HG03066 (cell line): ENCODE measurements at regions not wholly inside any gene's neighbourhood (a gene's known extent, or its start where the extent isn't known, plus 50 kb on each side); places are given as distances from the start of the nearest gene placed in this dataset.

ENCODE experiments used
- ATAC-seq: cut with Tn5 transposase; IDR thresholded peaks from one replicate; pipeline ENCODE4 v1.9.1; 2021; ENCODE audit warnings: low read depth; ENCODE audit not compliant: unreplicated experiment

DNA sequence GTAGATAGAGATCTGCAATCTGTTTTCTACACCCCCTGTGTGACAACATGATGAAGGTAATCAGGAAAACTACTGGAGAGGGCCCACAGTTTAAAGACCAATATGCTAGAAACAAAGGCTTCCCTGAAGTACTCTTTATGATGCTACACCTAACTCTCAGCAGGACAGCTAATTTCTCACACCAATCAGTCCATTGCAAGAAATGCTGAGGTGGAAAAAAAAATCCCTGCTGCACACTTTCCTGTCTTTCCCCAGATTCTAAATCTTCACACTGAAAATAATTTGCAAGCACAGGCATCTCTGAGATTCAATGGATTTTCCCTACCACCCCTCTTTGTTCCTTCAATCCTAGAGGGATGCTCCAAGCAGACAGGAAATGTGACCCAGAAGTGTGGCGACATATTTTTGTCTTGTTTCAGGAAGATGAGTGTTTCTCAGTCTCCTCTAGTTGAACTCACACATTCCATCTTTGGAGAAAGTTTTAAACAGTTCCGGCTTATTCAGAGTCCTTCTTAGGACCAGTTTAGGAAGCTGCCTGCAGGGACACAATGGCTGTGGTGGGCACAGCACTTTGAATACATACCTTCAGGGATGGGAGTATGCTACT lies 671.6 kb downstream of the DIAPH3 start:
- ATAC-seq, result no peak

DNA sequence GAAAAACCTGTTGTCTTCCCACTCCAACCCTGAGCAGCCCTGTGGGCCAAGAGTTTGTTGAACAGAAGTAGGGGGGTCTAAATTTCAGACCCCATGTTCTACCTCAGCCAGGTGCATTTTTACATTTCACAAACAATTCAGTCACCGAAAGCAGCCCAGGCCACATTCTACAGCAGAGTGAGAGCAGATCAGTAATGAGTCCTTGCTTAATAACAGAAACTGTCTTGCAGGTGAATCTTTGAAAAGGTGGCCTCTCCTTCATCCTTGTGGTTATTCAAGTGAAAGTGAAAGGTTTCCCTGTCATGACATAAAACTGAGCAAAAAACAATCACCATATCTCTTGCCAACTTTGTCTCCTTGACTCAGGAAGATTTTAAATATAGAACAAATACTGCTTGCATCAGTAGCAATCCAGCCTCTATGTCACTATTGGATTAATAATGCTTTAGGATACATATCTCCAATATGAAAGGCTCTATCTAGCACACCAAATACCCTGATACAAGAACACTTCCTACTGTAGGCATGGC lies 670.2 kb downstream of the DIAPH3 start:
- ATAC-seq, result no peak

DNA sequence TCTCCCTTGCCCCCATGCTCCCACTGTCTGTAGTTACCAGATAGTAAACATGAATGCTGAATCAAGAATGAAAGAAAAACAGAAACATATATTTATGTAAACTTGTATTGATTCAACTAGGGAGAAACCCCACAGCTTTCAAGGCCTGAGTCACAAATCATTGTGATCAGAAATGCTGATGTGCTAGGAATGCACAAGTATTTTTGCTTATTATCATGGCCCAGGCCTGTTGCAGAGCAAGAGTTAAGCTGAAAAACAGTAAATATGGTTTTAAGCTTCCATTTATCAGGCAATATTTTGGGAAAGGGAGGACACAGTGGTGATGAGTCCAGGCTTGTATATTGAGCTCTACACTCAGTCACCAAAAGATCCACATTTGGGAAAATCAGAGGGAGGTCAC lies 669.6 kb downstream of the DIAPH3 start:
- no peak for ATAC-seq

DNA sequence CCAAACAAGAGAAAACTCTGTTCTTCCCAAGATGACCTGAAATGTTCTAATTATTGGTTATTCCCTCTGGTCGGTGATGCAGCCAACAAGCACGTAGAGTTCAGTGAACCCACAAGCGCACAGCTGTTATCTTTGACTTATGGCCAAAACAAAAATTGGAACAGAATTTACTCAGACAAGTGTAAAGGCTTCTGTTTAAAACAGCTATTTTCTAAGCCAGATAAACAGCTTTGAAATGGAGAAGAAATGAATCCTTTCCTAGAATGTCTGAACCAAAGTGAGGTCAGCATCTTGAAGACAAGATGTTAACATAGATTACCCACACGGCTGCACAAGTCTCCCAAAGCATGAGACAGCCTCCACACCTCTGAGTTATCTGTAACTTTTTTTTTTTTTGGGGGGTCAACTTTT lies 669.2 kb downstream of the DIAPH3 start:
- ATAC-seq, result no peak

DNA sequence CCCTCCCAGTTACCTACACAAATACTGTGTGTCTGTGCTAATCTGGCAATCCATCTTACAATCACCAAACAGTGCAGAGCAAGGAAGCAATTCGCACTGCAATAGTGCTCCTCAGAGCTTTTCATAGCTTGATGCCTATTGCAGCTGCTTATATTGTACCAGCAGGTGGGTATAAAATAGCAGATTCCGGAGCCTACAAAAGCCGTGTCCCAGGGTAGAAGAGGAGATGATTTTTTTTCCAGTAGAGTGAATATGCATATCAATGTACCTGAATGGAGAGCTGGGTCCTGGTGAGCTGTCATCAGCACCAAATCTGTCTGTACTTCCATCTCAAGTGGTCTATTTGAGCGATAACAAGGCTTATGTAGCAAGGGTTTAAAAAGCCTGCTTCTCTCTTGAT lies 668.4 kb downstream of the DIAPH3 start:
- ATAC-seq, result no peak

DNA sequence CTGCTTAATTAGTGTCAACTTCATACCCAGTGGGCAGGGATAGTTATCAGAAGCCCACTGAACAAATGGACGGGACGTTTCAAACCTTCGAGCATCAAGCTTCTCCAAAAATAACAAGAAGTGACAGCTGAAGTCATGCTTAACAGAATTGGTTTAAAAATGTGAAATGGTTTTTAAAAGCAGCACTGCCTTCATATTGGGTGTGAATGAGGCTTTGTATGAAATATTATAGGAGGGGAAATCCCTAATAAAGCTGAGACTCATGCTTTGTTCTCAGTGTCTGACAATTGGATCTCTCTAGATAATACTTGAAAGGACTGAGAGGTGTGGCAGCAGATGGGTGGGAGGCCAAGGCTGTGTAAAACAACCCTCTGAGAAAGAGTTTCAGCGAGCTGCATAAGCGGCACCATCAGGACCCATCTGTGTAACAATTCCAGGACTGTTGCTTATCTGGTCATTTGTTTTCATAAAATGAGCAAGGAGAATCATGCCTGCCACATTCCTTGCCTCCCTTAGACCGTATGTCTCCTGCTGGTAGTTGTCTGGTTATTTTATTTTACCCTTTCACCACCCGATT lies 667.7 kb downstream of the DIAPH3 start:
- ATAC-seq, result no peak

DNA sequence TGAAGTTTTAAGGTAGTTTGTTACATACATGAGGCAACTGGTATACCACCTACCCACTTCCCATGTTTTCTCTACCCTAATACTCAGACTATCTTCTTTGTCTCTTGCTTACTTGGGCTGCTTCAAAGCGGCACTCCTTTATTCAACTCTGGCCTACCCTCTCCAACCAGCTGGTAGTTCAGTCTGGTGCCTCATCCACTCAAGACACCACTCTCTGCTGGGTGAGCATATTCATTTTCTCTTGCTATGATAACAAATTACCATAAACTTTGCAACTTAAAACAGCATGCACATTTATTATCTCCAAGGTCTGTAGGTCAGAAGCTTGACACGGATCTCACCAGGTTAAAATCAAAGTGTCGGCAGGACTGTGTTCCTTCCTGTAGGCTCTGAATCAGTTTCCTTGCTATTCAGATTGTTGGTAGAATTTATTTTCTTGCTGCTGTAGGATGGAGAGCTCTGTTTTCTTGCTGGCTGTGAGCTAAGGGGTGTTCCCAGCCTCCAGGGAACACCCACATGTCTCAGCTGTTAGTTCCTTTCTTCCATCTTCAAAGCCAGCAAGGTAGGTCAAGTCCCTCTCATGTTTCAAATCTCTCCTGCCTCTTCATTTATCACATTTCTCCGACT lies 666.0 kb downstream of the DIAPH3 start:
- no peak for ATAC-seq

DNA sequence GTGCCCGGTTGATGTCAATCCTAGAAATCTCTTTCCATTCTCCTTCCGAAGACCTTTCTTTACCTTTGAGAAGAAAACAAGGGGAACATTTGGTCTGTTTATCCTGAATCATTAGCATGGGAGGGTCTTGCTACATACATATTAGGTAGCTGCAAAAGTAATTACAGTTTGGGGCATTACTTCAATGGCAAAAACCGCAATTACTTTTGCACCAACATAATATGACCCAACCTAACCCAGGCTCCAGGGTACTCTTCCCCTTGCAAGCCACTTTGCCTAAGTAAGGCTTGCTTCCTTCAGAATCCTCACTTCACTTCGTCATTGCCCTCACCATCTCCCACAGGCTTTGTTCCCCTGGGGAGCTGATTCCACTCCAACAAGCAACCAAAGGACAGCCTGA lies 662.7 kb downstream of the DIAPH3 start:
- ATAC-seq, result no peak

DNA sequence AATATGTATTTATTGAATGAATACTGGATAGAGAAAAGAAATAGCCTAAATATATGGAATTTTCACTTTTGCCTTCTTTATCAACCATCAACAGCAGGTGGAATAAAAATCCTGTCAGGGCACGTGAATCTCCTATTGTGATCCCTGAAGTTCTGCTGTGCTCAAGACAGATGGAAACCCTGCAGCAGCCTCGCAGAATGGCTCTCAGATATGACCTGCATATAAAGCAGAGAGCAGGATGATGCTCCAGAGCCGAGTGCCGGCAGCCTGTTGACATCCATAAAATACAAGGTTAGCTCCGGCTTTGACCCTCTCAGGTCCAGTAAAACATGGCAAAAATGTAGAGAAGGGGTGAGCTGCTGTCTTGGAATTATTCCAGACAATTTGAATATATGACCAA lies 659.3 kb downstream of the DIAPH3 start:
- ATAC-seq, result no peak

DNA sequence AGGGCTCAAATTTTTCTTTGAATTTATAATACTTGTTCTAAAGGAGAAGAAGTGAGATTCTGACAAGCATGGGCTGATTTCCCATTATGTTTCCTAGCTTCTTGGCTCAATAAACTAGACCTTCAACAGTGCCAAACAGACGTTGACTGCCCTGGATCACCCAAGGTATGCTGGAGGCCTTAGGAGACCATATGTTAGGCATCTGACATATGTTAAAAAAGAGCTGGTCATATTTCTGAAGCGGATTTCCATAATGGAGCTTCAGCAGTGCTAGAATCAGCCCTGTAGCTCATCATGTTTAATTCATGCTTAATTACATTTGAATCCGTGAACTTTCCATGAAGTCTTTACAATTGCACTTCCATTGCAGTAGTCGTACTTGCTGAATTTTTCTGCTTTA lies 653.3 kb downstream of the DIAPH3 start:
- no peak for ATAC-seq

DNA sequence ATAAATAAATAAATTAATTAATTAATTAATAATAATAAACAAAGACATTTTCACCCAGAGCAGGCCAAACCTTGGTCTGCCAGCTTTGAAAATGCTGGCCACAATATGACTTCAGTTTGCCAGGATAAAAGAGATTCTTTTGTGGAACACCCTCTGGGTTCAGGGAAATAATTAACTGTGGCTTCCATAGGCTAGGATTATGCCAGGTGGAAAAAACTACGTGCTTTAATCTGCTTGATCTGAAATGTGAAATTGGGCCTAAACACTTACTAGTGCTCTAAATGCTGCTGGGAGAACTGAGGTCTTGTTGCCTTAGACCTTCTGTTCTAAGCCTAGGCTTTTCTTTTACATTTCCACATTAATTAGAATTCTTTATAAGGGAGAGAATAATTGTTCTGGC lies 650.0 kb downstream of the DIAPH3 start:
- no peak for ATAC-seq

DNA sequence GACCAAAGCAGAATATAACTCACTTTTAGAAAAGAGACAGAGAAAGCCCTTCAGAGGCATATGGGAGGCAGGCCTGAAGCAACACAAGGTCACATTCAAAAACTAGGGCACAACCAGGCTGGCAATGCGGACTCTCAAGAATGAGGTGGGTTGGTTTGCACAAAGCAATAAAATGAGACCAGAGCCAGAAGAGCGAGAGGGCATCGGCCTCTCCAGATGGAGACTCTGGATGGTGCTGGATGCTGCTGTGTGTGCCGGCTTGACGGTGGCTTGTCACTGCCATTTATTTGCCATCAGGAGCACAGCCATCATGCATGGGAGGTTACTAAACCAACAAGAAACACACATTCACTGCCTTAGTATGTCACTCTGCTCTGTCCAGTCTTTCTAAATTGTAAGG lies 649.4 kb downstream of the DIAPH3 start:
- no peak for ATAC-seq

DNA sequence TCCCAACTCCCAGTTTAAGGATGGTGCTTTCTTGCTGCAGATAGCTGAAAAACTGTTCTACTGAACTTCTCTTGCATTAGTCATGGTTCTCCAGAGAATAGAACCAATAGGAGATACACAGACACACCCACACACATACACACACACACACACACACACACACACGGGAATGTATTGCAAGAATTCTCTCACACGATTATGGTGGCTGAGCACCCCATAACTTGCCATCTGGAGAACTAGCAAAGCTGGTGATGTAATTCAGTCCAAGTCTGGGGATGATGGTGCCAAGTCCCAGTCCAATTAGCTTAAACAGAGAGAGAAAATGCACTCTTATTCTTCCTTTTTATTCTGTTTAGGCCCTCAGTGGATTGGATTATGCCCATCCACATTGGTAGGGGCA lies 643.9 kb downstream of the DIAPH3 start:
- no peak for ATAC-seq

DNA sequence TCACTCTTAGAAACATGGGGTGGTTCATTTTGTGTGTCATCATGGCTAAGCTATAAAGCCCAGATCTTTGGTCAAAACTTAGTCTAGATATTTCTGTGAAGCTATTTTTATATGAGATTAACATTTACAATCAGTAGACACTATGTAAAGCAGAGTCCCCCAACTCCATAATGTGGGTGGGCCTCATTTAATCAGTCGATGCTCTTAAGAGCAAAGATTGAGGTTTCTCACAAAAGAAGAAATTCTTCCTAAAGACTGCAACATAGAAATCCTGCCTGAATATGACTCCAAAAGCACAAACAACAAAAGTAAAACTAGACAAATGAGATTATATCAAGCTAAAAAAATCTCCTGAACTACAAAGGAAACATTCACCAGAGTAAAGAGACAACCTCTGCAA lies 642.2 kb downstream of the DIAPH3 start:
- ATAC-seq, result no peak

DNA sequence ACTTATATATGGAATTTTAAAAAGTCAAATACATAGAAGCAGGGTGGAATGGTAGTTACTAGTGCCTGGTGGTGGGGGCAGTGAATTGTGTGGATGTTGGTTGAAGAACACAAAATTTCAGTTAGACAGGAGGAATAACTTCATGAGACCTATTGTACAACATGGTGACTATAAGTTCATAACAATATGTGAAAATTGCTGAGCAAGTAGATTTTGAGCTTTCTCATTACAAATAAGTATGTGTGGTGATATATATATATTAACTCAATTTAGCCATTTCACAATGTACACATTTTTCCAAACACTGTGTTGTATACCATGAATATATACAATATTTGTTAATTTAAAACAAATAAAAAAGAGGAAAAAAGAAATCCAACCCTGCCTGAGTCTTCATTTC lies 641.1 kb downstream of the DIAPH3 start:
- ATAC-seq, result no peak

DNA sequence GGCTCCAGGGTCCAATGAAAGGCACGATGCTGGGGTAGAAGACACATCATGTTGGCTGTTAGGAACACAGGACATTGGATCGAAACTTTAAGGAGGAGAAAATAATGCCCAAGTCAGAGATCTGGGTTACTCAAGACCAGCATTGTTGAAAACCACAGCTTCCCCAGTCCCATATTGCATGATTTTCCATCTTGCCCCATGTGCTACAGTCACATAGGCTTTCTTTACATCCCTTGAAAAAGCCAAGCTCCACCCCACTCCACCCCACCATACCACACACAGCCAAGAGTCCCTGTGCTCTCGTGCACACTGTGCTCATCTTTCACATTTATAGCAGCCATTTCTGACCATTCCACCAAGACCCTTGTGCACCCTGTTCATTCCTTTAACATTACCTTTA lies 636.2 kb downstream of the DIAPH3 start:
- ATAC-seq, result no peak

DNA sequence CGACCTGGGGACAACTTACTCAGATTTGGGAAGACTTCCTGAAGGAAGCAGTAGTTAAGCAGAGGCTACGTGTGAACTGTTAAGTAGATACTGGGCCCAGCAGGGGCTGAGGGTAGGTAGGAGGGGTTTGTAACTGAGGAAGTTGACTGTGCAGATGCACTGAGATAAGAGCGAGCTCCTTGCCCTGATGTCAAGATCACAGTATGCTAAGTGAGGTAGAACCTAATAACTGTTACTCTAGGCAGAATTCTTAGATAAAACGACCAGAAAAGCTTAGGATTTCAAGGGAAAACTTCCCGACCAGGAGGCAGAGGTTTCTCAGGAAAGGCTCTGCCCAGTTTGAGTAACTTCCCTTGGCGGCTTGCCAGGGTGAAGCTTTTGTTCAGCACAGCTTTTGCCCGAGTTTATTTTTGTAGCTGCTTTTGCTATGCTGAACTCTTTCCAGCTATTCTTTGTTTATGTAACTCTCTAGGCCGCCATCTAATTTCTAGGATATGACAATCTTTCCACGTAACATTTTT lies 632.1 kb downstream of the DIAPH3 start:
- no peak for ATAC-seq

DNA sequence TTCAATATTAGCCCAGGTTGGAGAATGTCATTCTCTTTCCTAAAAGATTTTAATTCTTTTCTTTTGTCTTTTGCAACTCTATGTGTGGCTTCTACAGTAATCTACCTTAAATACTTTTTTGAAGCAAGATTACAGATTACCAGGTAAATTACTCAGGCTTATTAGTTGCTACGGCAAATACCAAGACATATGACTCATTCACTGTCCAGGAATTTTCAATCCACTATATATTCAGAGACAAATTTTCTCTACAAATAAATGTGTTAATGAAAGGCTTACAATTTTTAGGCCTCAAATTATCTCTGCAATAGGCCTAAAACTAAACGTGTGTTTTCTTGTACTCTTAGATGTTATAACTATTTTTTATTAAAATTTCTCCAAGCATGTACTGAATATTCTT lies 631.3 kb downstream of the DIAPH3 start:
- ATAC-seq, result no peak

DNA sequence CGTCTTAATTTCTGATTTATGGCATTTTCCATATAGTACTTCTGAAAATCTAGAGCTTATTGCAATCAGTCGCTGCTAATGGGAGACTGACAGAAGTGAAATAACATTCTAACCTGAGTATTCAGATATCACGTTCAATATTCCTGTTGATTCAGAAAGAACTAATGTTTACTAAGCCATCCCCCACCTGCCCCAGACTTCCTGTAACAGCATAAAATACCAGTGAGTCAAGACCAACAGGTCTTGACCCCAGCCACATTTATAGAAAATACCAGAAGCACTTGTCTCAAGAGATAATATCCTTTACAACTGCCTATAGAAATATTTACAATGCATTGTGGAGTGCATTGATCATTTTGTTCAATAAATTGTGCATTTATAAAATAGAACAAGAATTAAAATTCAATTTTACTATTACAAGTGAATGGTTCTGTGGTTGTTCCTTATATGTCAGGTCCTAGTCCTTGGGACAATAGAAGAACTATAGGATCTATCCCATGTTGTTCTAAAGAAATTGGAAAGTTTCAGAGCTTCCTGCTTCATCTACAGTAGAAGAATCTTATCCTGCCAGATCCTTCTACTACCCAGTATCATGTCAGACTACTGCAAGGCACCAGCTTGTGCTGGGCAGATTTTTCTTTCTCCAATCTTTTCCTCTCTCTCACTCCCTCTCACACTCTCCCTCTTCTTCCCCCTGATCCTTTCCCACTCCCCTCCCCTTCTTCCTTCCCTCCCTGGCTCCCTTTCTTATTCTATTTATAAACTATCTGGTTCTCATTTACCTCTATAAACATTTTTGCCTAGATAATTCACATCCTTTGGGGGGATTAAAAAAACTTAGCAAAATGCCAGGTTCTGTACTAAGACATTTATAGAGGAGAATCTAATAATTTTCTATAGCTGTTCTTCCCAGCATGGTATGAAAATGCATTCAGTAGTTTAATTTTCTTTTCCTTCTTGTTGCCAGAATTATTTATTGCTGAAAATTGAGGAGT lies 629.9 kb downstream of the DIAPH3 start:
- ATAC-seq, result no peak

DNA sequence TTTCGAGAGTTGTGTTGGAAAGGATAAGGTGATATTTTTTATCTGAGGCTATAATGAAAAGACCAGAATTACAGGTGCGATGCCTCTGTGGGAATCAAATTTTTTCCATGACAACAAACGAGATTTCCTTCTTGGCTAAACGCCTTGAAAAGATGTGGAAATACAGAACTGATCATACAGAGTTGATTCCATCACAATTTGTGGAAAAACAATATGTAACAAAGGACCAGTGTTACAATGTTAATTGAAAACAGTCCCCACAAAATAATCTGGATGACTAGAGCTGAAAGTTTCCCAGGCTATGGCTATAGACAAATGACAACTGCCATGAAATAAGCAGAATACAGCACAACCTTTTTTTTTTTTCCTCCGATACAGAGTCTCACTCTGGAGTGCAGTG lies 628.9 kb downstream of the DIAPH3 start:
- ATAC-seq, result no peak

DNA sequence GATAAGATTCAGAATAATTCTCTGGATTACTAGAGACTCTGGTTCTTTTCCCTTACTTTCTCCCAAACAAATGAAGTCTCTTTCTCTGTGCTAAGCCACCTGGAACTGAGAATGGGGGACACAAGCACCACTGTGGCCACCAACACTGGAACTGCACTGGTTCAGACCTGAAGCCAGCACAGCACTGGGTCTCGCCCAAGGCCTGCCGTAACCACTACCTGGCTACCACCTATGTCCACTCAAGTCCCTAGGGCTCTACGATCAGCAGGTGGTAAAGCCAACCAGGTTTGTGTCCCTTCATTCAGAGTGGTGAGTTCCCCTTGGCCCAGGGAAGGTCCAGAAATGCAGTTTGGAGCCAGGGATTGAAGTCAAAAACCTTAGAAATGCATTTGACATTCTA lies 626.2 kb downstream of the DIAPH3 start:
- ATAC-seq, result no peak
